ENCODE measurements at regions not wholly inside any gene's neighbourhood (a gene's known extent, or its start where the extent isn't known, plus 50 kb on each side); places are given as distances from the start of the nearest gene placed in this dataset.
A peak's percentile ranks its signal among the peaks of the same experiment; 100 is the strongest.
"Not testable (repeated sequence)": the region's sequence is repeated elsewhere in the genome, so short reads cannot be mapped to it uniquely, and the experiment has no call there.

DNA sequence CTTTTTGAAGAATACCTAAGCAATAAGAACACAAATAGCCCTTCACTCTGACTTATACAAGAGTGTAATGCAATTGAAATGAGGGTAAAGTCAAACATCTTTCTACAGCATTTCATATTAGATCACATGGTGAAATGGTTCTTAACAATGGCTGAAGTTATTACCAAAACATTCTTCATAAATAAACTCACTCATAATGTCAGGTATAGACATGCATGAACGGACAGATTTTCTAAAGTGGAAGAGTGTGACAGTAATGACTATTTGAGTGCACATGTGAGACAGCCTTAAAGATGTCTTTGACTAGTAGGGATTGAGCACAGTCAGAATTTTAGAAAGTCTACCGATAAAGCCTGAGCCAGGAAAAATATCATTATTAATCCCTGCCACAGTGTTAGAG, 471.0 kb downstream of the ZPLD1 start:
- no peak for DNase-seq

DNA sequence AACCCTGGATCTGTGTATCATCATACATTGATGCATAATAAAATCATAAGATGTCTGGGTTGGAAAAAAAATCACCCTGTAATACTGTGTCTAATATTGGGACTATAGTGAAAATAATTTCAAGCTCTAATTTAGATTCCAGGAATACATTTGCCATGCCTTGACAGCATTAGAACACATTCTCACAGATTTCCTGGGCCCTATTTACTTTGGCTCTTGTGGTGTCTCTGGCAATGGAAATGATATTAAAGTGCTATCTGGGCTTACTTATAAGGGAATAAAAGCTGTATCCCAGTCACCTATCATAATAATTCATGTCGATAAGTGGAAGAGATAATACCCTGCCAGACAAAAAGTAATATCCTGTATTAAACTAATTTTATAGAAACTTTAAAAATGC, 472.0 kb downstream of the ZPLD1 start:
- DNase-seq, result no peak

DNA sequence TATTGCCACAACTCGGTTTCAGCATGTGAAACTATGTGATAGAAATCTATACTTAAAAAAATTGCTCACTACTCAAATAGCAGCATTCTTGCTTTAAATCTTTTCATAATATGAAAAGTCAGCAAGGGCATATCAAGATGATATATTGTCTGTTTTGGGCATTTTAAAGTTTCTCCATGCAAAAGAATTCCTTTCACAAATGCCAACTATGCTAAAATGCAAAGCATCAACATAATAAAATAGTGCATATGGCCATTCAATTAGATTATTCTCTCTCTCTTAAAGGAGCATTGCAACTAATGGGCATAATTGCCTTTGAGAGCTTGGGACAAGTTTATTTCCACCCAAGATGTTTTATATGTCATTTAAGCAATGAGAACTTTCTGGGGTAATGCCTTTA, 475.1 kb downstream of the ZPLD1 start:
- no peak for DNase-seq

DNA sequence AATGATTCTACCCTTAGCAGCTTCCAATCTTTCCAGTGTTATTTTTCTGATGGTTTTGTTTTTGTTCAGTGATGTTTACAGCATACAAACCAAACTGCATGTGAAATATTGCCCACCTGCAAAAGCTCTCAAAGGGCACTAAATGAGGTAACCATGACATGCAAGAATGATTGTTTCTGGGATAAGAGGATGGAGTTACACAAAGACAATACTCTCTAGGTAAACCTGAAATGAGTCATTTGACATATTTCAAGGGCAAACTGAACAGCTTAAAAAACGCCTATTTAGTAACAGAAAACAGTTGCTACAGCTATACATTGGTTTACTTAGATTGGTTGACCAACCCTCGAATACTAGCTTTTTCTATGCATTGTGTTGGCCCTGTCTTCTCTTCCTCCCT, 481.7 kb downstream of the ZPLD1 start:
- no peak for DNase-seq

DNA sequence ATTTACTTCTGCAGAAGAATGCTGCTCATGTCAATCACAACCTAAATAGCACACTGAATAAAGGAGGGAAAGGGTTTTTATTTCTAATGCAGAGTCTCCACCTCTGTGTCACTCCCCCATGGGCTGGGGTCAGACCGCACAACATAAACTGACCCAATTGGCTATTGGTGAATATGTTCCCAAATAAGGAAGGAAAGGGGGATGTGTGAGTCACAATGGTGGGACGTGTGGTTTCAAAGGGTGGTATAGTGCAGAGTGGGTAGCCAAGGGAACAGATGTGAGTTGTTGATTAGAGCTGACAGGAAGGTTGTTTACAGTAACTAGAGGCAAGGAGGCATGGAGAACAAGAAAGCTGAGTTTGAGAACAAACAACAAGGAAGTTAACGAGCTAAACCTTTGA, 491.8 kb downstream of the ZPLD1 start:
- no peak for DNase-seq

DNA sequence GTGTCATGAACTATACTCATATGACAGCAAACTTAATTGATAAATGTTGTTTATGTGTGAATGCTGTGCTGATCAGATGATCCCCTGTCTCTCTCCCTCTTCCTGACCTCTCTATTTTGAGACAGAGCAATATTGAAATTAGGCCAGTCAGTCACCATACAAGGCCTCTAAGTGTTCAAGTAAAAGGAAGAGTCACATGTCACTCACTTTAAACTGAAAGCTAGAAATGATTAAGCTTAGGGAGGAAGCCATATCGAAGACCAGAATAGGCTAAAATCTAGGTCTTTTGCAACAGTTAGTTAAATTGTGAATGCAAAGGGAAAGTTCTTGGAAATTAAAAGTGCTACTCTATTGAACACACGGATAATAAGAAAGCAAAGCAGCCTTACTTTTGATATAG, 498.6 kb downstream of the ZPLD1 start:
- no peak for DNase-seq

DNA sequence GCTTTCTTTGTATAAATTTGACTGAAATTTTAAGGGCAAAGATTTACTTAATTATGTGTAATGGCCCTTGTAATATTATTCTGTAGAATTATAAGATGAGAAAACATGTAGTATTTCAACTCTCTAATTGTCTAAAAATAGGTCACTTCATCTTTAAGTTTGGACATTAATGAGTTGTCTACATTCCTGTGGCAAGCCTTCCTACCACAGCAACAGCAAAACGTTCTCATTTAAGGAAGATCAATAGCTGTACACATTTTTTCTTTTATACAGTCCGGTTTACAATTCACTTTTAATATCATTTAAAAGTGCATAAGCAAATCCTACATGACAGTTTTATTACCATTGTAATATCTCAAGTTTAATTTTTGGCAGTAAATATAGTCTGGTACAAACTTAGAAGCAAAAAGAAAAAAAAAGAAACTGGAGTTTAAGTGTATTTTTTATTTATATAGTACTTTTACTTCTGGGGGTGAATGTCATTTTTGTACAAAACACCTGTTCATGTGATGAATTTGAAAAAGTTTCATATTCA, 501.8 kb downstream of the ZPLD1 start:
- DNase-seq, result no peak

DNA sequence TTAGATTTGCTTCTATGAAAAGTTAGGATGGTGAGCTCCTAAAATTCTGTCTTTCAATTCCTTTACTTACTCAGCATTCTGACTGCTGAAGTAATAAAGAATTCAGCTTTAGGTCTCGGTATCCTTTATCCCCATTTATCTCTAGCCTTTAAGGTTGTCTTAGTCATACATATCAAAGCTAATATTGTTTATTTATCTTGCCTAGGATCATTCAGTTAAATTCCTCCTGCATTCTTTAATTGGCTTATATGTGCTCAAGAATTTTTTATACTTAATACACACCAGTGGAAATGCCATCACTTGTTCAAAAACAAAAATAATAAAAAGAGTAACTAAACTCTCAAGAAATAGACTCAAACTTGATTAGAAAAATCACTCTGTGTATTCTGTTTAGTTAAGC, 507.0 kb downstream of the ZPLD1 start:
- DNase-seq, result no peak

DNA sequence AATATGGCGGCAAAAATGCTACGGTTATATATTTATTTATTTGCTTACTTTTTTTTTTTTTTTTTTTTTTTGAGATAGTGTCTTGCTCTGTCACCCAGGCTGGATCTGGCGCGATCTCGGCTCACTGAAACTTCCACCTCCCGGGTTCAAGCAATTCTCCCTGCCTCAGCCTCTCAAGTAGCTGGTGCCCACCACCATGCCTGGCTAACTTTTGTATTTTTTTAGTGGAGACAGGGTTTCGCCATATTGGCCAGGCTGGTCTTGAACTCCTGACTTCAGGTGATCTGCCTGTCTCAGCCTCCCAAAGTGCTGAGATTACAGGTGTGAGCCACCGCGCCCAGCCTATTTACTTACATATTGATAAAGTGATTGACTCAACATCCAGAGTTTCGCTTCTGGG, 511.6 kb downstream of the ZPLD1 start:
- DNase-seq, result not testable (repeated sequence)

DNA sequence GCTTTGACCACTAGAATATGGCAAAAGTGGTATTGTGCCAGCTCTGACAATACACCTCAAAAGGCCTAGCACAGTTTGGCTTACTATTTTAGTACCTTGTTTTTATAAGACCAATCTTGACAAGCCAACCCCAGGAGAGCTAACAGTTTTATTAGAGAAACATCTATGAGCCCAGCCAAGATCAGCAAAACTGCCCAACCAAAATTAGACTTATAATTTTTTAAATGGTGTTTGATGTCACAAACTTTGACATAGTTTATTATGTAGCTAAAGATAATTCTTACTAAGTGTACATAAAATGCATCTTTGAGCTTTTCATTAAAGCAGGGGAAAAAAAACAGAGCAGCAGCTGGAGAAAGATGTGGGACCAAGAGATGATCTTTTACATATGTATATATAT, 537.5 kb downstream of the ZPLD1 start:
- DNase-seq, result no peak

DNA sequence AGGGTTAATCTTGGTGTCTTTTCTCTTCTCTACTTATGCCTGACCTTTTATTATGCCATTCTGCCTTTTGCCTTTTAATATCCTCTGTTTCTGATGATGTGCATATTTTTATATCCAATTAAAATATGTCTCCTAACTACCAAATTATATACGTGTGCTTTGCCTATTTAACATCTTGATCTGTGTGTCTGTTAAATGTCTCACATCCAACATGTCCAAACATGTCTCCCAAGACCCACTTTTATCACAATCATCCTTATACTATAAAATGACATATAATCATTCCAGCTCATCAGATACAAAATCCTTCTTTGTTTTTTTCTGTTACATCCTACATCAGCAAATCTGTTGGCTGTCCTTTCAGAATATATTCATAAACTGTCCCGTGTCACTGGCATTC, 539.5 kb downstream of the ZPLD1 start:
- no peak for DNase-seq

DNA sequence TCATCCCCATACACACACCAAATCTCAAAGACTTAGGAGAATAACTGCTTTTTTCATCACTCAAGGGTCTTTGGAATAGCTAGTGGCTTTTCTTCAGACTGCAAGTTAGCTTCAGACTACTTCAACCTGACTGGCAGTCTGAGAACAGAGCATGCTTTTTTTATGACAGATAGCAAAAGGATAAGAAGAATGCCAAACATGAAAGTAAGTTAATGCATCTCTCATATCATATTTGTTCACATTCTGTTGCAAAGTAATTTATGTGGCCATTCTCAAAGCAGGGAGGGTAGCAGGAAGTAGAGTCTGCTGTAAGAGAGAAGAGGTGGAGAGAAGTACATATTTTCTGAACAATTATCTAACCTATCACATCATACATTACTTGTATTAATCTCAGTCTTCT, 544.4 kb downstream of the ZPLD1 start:
- no peak for DNase-seq

DNA sequence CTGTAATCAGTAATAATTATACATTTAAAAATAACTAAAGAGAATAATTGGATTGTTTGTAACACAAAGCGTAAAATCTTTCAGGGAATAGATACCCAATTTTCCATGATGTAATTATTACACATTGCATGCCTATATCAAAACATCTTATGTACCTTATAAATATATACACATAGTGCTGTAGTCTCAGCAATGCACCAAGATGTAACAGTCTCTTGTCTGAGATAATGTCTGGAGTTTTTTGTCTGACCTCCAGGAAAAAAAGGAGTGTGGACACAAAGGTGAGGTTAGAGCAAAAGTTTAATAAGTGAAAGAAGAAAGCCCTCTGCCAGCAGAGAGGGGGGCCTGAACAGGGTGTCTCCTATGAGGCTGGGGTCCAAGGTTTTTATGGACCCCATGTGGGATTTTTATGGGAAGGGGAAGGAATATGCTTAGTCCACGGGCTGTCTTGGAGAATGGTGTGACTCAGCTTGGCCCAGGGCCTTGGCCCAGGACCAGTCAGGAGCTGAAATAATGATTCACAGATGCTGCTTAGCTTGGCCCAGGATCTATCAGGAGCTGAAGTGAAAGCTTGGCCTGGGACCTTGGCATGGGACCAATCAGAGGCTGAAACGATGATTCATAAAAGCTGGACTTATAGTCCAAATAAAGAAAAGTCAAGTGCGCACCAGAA, 545.0 kb downstream of the ZPLD1 start:
- DNase-seq, result peak in 2 of 56 donors; percentile 2 to 21

DNA sequence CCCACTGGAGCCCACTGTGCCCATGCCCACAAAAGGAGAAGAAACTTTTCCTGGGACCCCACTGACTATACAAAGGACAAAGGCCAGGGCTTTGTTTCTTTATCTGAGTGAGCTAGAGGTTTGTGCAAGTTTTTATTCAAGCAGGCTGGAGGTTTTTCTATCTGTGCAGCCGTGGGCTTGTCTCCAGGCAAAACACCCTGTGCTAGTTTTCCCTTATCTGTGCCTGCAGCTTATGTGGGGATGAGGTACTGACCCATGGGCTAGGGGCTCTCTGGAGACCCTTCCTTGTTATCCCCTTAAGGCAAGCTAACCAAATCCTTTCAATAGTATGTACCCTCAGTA, 545.5 kb downstream of the ZPLD1 start:
- DNase-seq, result no peak

DNA sequence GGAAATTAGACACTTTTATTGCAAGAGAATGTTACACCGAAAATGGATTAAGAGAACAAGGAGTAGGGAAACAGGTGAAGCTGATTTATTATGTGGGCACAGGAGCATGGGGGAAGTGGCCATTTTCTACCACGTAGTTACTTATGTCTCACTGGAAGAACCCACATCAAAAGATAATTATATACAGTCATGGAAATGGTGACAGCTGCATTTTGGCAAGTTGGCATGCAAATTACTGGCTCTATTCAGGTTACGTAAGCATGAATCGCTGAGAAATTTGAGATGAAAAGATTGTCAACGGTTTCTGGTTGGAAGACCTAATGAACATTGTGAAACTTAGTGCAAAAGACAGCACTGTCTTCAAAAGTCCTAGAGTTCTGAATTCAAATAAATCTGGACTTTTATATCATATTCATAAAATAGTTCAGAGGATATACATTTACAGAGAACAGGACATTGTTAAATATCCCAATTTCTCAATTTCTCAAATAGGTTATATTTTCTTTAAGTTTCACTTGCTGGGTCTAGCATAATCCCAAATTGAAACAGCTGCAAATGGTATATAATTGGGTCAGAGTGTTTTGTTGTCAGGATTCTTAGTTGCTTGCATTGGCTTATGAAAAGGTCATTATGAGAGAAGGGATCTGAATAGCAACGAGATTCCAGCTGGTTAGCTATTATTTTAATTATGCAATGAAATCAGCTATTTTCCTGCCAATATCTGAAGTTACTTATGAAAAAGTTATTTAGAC, 567.8 kb downstream of the ZPLD1 start:
- DNase-seq, result no peak

DNA sequence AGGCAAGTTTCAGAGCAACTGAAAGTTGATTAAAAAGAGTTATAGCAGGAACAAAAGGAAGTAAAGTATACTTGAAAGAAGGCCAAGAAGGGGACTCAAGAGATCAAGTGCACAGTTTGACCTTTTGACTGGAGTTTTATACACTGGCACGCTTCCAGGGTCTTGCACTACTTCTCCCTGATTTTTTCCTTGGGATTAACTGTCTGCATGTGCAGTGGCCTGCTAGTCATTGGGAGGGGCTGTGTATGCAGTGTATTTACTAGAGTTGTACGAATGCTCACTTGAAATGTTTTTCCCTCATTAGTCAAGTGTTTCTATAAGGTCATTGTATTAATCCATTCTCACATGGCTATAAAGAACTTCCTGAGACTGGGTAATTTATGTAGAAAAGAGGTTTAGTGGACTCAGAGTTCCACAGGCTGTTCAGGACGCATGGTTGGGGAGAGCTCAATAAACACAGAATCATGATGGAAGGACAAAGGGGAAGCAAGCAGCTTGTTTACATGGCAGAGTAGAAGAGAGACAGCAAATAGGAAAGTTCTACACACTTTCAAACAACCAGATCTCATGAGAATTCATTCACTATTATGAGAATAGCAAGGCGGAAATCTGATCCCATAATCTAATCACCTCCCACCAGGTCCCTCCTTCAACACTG, 571.8 kb downstream of the ZPLD1 start:
- DNase-seq, result no peak

DNA sequence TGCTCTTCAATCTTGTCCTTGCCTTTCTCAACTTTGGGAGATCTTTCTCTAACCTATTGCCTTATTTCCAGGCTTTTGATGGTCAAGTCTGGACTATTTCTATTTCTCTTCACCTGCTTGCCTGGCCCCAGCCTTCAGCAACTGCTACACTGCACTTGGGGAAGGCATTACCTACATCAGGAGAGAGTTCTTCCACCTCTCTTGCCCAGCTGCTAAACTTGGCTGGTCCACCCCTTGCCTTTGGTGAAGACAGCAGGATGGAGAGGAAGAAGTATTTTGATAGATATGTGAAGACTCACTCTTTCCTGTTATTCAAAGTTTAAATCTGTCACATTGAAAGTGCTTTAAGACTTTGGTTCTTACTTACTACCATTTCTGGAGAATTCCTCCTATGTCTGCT, 574.8 kb downstream of the ZPLD1 start:
- DNase-seq, result no peak

DNA sequence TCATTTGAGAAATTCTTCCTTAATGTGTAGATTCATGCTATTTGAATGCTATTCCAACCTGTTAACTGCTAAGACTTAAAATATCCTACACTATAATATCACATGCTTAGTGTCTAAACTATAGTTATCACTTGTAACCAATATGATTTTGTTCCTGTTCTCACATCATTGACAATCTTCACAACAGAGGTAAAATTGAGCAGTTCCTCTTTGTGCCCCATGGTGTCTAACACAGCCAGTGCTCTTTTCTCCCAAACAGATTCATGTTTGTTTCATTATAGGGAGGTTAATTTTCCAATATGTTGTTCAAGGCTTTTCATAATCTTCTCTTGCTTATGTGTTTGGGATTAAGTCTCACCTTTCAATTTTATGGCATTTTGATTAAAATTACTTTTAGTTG, 591.1 kb downstream of the ZPLD1 start:
- DNase-seq, result no peak

DNA sequence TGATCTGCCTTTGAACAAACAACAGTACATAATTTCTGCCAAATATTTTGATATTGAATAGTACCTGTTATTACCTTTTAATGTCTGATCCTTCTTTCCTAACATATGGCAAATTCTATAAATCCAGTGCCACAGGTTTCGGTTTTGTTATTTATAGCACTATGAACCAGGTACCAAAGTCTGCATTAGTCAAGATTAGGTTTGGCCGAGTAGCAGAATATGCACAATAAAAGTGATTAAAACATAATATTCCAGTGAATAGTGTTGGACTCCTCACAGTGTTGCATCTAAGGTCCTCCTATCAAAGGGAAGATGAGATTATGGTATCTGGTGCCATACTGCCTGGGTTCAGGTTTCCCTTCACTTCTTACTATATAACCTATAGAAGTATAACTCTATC, 599.0 kb downstream of the ZPLD1 start:
- DNase-seq, result no peak

DNA sequence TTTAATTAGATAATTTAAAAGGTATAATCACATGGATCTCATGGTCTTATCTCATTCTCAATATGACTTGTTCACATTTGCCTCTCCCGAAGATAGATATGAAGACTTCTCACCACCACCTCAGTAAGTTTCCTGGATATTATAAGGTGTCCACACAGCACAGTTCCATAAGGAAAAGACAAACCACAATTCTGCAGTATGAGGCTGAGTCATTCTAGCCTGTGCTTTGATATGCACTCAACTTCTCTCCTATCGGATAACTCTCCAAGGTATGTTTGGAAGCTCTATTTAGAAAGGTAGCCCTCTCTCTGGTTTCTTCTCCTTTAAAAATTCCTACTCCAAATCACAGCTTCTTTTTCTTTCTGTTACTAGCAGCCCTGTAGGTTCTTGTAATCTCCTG, 612.8 kb downstream of the ZPLD1 start:
- DNase-seq, result no peak

DNA sequence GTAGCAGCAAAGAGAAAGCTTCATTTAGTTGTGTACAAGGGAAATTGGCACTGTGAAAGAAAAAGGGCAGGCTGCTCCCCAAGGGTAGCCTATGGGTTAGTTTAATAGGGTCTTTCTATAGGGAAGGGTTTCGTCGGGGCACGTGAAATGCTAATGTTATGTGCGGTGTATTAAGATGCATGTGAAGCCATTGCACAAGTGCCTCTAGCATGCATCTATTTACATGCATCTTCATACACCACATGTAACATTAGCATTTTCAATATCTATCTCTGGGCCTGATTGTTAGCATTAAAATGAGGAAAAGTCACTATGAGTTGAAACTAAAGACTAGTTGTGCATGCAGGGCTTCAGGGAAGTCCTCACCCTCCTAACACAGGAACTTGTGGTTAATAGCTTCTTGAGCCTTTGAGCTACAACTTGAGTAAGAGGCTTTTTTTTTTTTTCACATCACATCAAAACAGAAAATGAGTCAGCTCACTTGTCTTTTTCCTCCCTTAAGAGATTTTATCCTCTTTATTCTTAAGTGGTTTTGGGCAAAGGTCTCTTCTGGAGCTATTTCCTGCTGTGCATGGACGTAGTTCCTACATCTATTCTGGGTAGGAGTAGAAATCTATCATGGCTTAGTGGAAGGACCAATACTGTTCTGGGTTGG, 613.4 kb downstream of the ZPLD1 start:
- DNase-seq, result no peak

DNA sequence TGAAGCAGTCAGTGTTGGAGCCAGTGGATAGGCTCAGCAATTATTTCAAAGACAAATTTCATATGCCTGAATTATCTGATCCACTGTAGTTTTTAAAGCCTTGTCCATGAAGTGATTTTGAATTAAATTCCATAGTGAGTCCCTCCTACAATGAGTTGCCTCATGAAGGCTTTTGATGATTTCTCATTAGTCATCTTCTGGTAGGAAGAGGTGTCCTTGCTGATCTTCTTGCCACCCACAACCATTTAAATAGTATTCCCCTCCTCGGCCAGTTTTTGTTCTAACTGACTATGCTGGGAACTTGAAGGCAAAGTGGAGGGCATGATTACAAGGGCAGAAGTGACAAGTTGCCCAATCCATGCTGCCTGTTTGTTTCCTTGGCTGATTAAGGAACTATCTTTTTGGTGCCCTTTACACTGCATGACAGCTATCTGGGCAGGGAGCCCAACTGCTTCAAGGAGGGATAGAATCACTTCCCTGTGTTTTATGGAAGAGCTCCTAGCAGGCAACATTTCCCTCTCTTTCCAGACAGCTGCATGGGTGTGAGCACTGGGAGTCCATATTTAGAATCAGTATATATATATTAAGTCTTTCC, 617.5 kb downstream of the ZPLD1 start:
- DNase-seq, result peak in 19 of 56 donors; percentile 1 to 48 (median 4)

Data from amygdala (tissue), 56 donors.